Testis (tissue), 2 donors: ENCODE measurements at regions not wholly inside any gene's neighbourhood (a gene's known extent, or its start where the extent isn't known, plus 50 kb on each side); places are given as distances from the start of the nearest gene placed in this dataset.

Experiments
- DNase-seq: peaks from one replicate; pipeline ENCODE4 v3.0.0-alpha.2; 2019
- H3K27ac ChIP-seq, 2 donors: fragments of 200-600 bp; sonication (generic); one replicate each; pipeline ENCODE4 v1.5.1; 2019
- H3K27me3 ChIP-seq: fragments of 200-600 bp; sonication (generic); one replicate; pipeline ENCODE4 v1.5.1; 2019
- H3K36me3 ChIP-seq: fragments of 200-600 bp; sonication (generic); one replicate; pipeline ENCODE4 v1.5.1; 2017; ENCODE audit warnings: low read depth; ENCODE audit errors: missing control alignments
- H3K4me1 ChIP-seq: fragments of 200-600 bp; sonication (generic); one replicate; pipeline ENCODE4 v1.5.1; 2019
- H3K4me3 ChIP-seq, 2 donors: fragments of 200-600 bp; sonication (generic); one replicate each; pipeline ENCODE4 v1.5.1; 2017 to 2019
- H3K9me3 ChIP-seq: fragments of 200-600 bp; sonication (generic); one replicate; pipeline ENCODE4 v1.5.1; 2017
- CTCF ChIP-seq, 3 experiments: fragments of 450-650 bp in 2 of 3; fragments of 200-600 bp in 1 of 3; sonication (generic) in 1 of 3; IDR thresholded peaks; one replicate each; pipeline ENCODE4 v1.5.1; 2016 to 2019; ENCODE audit warnings: antibody characterized with exemption in 3 of 3, mild to moderate bottlenecking in 2 of 3, moderate library complexity in 1 of 3
- POLR2A ChIP-seq: fragments of 450-650 bp; IDR thresholded peaks from one replicate; pipeline ENCODE4 v1.6.1; 2017; ENCODE audit warnings: antibody characterized with exemption, mild to moderate bottlenecking, moderate library complexity
- WGBS, 2 donors: methylation state at CpG; one replicate each; pipeline ENCODE4 v1.1.5; 2018; 5-methylcytosine and 5-hydroxymethylcytosine counted together
- intact Hi-C: fragments of 100-400 bp; cut with DNase I; formaldehyde crosslinking; loops from one replicate; pipeline ENCODE4 v1.15.1; 2023; ENCODE audit warnings: low total_unique reads

GRCh38 chr1:29835406-29835805 is 599.1 kb downstream of the PTPRU start:
- intact Hi-C loops: no loop called here
- Histone ChIP-seq H3K27me3 (no peaks in the 10 kb centered on the region), H3K4me3 (no peak overlapping the region), H3K9me3 (no peaks in the 10 kb centered on the region), H3K36me3 (no peaks in the 10 kb centered on the region), H3K4me1 (no peaks in the 10 kb centered on the region), H3K27ac (no peak overlapping the region)
- no peak for TF ChIP-seq CTCF (IDR thresholded peaks at IDR 0.05)
- no peak for TF ChIP-seq POLR2A
- no peak for DNase-seq
- 69 to 77% methylated on average over 4 of the region's 4 CpGs for WGBS, 2 donors

GRCh38 chr1:29833581-29833980 is 597.3 kb downstream of the PTPRU start:
- intact Hi-C loops: no loop called here
- DNase-seq: no peak
- Histone ChIP-seq H3K9me3 (no peaks in the 10 kb centered on the region), H3K27ac (no peak overlapping the region), H3K4me3 (no peak overlapping the region), H3K4me1 (no peaks in the 10 kb centered on the region), H3K36me3 (no peaks in the 10 kb centered on the region), H3K27me3 (no peaks in the 10 kb centered on the region)
- TF ChIP-seq CTCF (IDR thresholded peaks at IDR 0.05) (no peak), POLR2A (no peak)
- WGBS, 2 donors: 82 to 87% methylated on average over 5 to 6 of the region's 6 CpGs

GRCh38 chr1:29832936-29833335 is 596.6 kb downstream of the PTPRU start:
- H3K4me1 ChIP-seq: no peaks in the 10 kb centered on the region
- H3K27ac ChIP-seq: no peak overlapping the region
- H3K9me3 ChIP-seq: no peaks in the 10 kb centered on the region
- no peaks in the 10 kb centered on the region for H3K27me3 ChIP-seq
- H3K36me3 ChIP-seq: no peaks in the 10 kb centered on the region
- 91 to 94% methylated on average over 5 of the region's 5 CpGs for WGBS, 2 donors
- no peak for DNase-seq
- no peak overlapping the region for H3K4me3 ChIP-seq
- intact Hi-C loops: no loop called here
- TF ChIP-seq POLR2A: no peak
- TF ChIP-seq CTCF (IDR thresholded peaks at IDR 0.05): no peak

GRCh38 chr1:29832471-29832870 is 596.1 kb downstream of the PTPRU start:
- Histone ChIP-seq H3K4me3 (no peak overlapping the region), H3K4me1 (no peaks in the 10 kb centered on the region), H3K27ac (no peak overlapping the region), H3K36me3 (no peaks in the 10 kb centered on the region), H3K9me3 (no peaks in the 10 kb centered on the region), H3K27me3 (no peaks in the 10 kb centered on the region)
- TF ChIP-seq POLR2A: no peak
- no peak for TF ChIP-seq CTCF (IDR thresholded peaks at IDR 0.05)
- 58 to 78% methylated on average over 7 to 8 of the region's 8 CpGs for WGBS, 2 donors
- intact Hi-C loops: no loop called here
- DNase-seq: no peak

- DNase-seq: no peak
- 85 to 86% methylated on average over 7 of the region's 7 CpGs for WGBS, 2 donors
- Histone ChIP-seq H3K4me1 (no peaks in the 10 kb centered on the region), H3K27ac (no peak overlapping the region), H3K27me3 (no peaks in the 10 kb centered on the region), H3K36me3 (no peaks in the 10 kb centered on the region), H3K4me3 (no peak overlapping the region), H3K9me3 (no peaks in the 10 kb centered on the region)
- intact Hi-C loops: no loop called here
- TF ChIP-seq POLR2A (no peak), CTCF (IDR thresholded peaks at IDR 0.05) (no peak)
These were observed 595.3 kb downstream of the PTPRU start for GRCh38 chr1:29831500-29832117.
